Type B pancreatic cell (in vitro differentiated cells): ENCODE measurements at regions not wholly inside any gene's neighbourhood (a gene's known extent, or its start where the extent isn't known, plus 50 kb on each side); places are given as distances from the start of the nearest gene placed in this dataset.
"Not testable (repeated sequence)": the region's sequence is repeated elsewhere in the genome, so short reads cannot be mapped to it uniquely, and the experiment has no call there.

ENCODE experiments used
- DNase-seq: peaks from one replicate; pipeline ENCODE4 v3.0.0; 2021; ENCODE audit warnings: mixed read lengths; ENCODE audit not compliant: unreplicated experiment; ENCODE audit errors: extremely low spot score
- H3K27ac Mint-ChIP-seq: 2 replicates; pipeline ENCODE4 v1.8.0; 2021; ENCODE audit warnings: mild to moderate bottlenecking, mixed read lengths
- H3K27me3 Mint-ChIP-seq: 2 replicates; pipeline ENCODE4 v1.8.0; 2021; ENCODE audit warnings: mixed read lengths
- H3K36me3 Mint-ChIP-seq: 2 replicates; pipeline ENCODE4 v1.8.0; 2021; ENCODE audit warnings: mixed read lengths
- H3K4me1 Mint-ChIP-seq: one replicate; pipeline ENCODE4 v1.8.0; 2021; ENCODE audit warnings: mixed read lengths; ENCODE audit not compliant: unreplicated experiment
- H3K4me3 Mint-ChIP-seq: 2 replicates; pipeline ENCODE4 v1.8.0; 2021; ENCODE audit warnings: mild to moderate bottlenecking, mixed read lengths
- H3K9me3 Mint-ChIP-seq: 2 replicates; pipeline ENCODE4 v1.8.0; 2021; ENCODE audit warnings: mixed read lengths
- CTCF ChIP-seq: fragments of 200-600 bp; sonication (generic); conservative IDR thresholded peaks from 2 replicates; pipeline ENCODE4 v1.5.0; 2021; ENCODE audit warnings: antibody characterized with exemption, mild to moderate bottlenecking

- Mint-ChIP-seq H3K27ac (no peak overlapping the region), H3K4me3 (no peak overlapping the region), H3K36me3 (no peaks in the 10 kb centered on the region), H3K27me3 (peaks cover 9% of the 10 kb centered on the region), H3K4me1 (peaks cover 9% of the 10 kb centered on the region), H3K9me3 (no peaks in the 10 kb centered on the region)
- no peak for DNase-seq
- TF ChIP-seq CTCF, result no peak
Observed at GRCh38 chr4:188660796-188661195, 521.6 kb downstream of the TRIML1 start.

DNA sequence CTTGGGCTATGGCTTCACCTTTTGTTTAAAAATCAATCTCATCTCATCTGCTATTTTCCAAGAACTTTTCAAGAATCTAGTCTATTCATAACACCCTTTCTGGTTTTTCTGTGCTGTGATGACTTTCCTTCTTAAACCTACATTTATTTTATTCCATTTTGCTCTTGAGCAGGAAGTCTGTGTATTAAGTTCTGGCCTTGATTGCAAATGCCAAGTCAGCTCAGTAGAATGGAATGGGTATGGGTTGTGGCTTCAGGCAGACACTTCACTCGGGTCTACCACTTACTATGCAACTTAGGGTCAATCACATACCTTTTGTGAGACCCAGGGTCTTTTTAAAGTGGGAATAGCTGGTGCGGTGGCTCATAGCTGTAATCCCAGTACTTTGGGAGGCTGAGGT lies 522.3 kb downstream of the TRIML1 start:
- H3K27me3 Mint-ChIP-seq, result peaks cover 9% of the 10 kb centered on the region
- no peak overlapping the region for H3K4me3 Mint-ChIP-seq
- DNase-seq, result no peak
- peaks cover 14% of the 10 kb centered on the region for H3K4me1 Mint-ChIP-seq
- H3K27ac Mint-ChIP-seq, result no peak overlapping the region
- no peaks in the 10 kb centered on the region for H3K36me3 Mint-ChIP-seq
- no peak for TF ChIP-seq CTCF
- no peaks in the 10 kb centered on the region for H3K9me3 Mint-ChIP-seq

- DNase-seq, result no peak
- peaks cover 7% of the 10 kb centered on the region for H3K27me3 Mint-ChIP-seq
- no peaks in the 10 kb centered on the region for H3K9me3 Mint-ChIP-seq
- no peak for TF ChIP-seq CTCF
- H3K4me1 Mint-ChIP-seq, result peaks cover 14% of the 10 kb centered on the region
- no peak overlapping the region for H3K4me3 Mint-ChIP-seq
- H3K27ac Mint-ChIP-seq, result no peak overlapping the region
- no peaks in the 10 kb centered on the region for H3K36me3 Mint-ChIP-seq
Observed at GRCh38 chr4:188663369-188663768, 524.1 kb downstream of the TRIML1 start.

DNA sequence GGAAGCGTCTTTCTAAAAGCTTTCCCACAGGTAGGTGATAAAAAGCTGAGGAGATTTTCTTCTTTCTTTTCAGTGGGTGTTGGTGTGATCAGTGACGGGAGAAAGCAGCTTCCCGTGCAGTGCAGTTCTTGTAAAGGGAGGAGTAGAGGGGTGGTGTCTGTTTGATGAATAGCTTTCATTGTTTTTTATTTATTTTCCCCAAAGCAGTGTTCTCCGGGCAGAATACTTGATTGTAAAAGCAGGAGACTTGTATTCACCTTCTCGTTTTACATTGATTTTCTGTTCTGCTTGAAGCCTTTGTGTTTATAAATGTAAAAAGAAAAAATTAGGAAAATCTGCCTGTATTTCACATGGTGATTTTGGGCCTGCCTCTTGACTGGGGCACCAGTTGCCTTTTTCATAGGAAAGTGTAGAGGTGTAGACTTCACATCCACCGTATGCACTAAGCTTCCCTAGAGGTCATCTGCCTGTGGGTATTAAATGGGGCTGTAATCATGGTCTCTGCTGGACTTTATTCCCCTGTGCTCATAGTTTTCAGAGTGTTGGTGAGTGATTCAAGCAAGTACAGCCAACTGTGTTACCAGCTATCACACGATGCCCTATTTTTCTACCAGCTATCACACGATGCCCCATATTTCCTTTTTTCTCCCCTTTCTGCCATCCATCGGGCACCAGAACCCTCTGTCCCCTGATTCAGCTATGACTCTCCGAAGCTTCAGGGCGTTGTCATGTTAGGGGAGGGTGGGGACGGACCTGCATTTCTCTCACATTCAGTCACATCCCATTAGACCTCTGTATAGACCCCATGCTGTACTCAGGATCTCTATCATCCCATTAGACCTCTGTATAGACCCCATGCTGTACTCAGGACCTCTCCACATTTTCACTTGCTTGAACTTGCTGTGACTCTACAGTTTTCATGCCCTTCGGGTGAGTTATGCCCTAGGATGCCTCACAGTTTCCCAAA lies 526.5 kb downstream of the TRIML1 start:
- Mint-ChIP-seq H3K4me3 (peak overlapping the region; percentile 9), H3K36me3 (no peaks in the 10 kb centered on the region), H3K27ac (no peak overlapping the region), H3K9me3 (no peaks in the 10 kb centered on the region), H3K4me1 (peaks cover 14% of the 10 kb centered on the region), H3K27me3 (peaks cover 3% of the 10 kb centered on the region)
- DNase-seq, result no peak
- no peak for TF ChIP-seq CTCF

DNA sequence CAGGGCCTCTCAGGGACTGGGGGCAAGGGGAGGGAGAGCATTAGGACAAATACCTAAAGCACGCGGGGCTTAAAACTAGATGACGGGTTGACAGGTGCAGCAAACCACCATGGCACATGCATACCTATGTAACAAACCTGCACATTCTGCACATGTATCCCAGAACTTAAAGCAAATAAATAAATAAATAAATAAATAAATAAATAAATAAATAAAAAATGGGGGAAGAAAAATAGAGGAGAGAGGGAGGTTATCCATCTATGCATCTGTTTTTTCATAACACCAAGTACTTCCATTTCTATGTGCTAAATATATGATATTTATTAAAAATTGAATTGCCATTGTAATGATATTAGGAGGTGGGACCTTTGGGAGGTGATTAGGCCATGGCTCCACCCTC lies 539.5 kb downstream of the TRIML1 start:
- H3K27ac Mint-ChIP-seq, H3K4me3 Mint-ChIP-seq, H3K9me3 Mint-ChIP-seq, DNase-seq, H3K36me3 Mint-ChIP-seq, H3K4me1 Mint-ChIP-seq, H3K27me3 Mint-ChIP-seq: not testable (repeated sequence)

- peaks cover 7% of the 10 kb centered on the region for H3K9me3 Mint-ChIP-seq
- H3K4me1 Mint-ChIP-seq, result no peaks in the 10 kb centered on the region
- no peak overlapping the region for H3K4me3 Mint-ChIP-seq
- DNase-seq, result no peak
- no peaks in the 10 kb centered on the region for H3K27me3 Mint-ChIP-seq
- H3K36me3 Mint-ChIP-seq, result no peaks in the 10 kb centered on the region
- no peak for TF ChIP-seq CTCF
- H3K27ac Mint-ChIP-seq, result no peak overlapping the region
Observed at GRCh38 chr4:188680004-188680666, 540.9 kb downstream of the TRIML1 start.
